Thymus (tissue), 11 donors: ENCODE measurements at regions not wholly inside any gene's neighbourhood (a gene's known extent, or its start where the extent isn't known, plus 50 kb on each side); places are given as distances from the start of the nearest gene placed in this dataset.

Experiments used
- DNase-seq, 9 donors: peaks; one replicate each; pipeline ENCODE4 v3.0.0-alpha.2; 2013; ENCODE audit warnings: low spot score in 9 of 9, low read depth in 6 of 9, missing footprints in 1 of 9
- H3K27ac ChIP-seq, 2 donors: one replicate each; pipeline ENCODE4 v1.5.1; 2013; ENCODE audit warnings: control low read depth in 1 of 2, low read depth in 1 of 2, low read length in 1 of 2, mild to moderate bottlenecking in 1 of 2, moderate library complexity in 1 of 2
- H3K27me3 ChIP-seq, 2 donors: one replicate each; pipeline ENCODE4 v1.5.1; 2013; ENCODE audit warnings: low read length in 1 of 2; ENCODE audit not compliant: control insufficient read depth in 2 of 2, insufficient read depth in 1 of 2
- H3K36me3 ChIP-seq, 2 donors: one replicate each; pipeline ENCODE4 v1.5.1; 2013; ENCODE audit warnings: low read length in 1 of 2, mild to moderate bottlenecking in 1 of 2, moderate library complexity in 1 of 2; ENCODE audit not compliant: control insufficient read depth in 2 of 2, insufficient read depth in 2 of 2
- H3K4me1 ChIP-seq, 2 donors: one replicate each; pipeline ENCODE4 v1.5.1; 2013; ENCODE audit warnings: low read length in 2 of 2; ENCODE audit not compliant: control insufficient read depth in 2 of 2, insufficient read depth in 2 of 2
- H3K4me3 ChIP-seq, 2 donors: one replicate each; pipeline ENCODE4 v1.5.1; 2013; ENCODE audit warnings: low read length in 2 of 2, control low read depth in 1 of 2, mild to moderate bottlenecking in 1 of 2
- H3K9me3 ChIP-seq, 2 donors: one replicate each; pipeline ENCODE4 v1.5.1; 2013; ENCODE audit warnings: low read length in 1 of 2, mild to moderate bottlenecking in 1 of 2; ENCODE audit not compliant: control insufficient read depth in 2 of 2, insufficient read depth in 1 of 2
- WGBS: extraction: QIAGEN DNeasy Blood & Tissue Kit; methylation state at CpG from one replicate; pipeline ENCODE4 v1.1.7; 2013; 5-methylcytosine and 5-hydroxymethylcytosine counted together
- donor health status: healthy.

GRCh38 chr10:123496996-123497660 is 169.0 kb upstream of the GPR26 start:
- Histone ChIP-seq H3K36me3 (no peaks in the 10 kb centered on the region), H3K9me3 (no peaks in the 10 kb centered on the region), H3K4me1 (no peaks in the 10 kb centered on the region), H3K4me3 (no peak overlapping the region), H3K27me3 (peaks cover 0 to 2% of the 10 kb centered on the region in 2 donors), H3K27ac (no peak overlapping the region)
- DNase-seq: no peak
- WGBS: 71% methylated on average over 10 of the region's 10 CpGs

DNA sequence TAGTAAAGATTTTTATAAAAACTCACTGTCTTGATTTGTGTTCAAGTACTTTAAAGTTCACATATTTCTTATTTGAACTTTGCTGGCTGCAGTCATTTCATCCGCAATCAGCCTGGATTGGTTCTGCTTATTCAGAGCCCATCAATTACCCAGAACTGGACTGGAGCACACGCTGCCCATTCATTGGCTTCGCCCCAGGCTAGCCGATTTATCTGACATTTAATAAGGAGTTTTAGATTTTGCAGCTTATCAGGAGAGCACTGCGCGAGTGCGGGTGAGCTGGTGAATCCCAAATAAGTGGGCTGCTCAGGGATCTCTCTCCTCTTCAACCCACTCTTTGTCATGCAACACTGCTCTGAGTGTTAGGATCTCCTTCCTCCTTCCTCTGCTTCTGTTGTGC is 166.0 kb upstream of the GPR26 start:
- Histone ChIP-seq H3K4me3 (no peak overlapping the region), H3K4me1 (no peaks in the 10 kb centered on the region), H3K9me3 (no peaks in the 10 kb centered on the region), H3K27ac (no peak overlapping the region), H3K27me3 (no peaks in the 10 kb centered on the region), H3K36me3 (no peaks in the 10 kb centered on the region)
- WGBS: 96% methylated on average over 7 of the region's 7 CpGs
- no peak for DNase-seq

DNA sequence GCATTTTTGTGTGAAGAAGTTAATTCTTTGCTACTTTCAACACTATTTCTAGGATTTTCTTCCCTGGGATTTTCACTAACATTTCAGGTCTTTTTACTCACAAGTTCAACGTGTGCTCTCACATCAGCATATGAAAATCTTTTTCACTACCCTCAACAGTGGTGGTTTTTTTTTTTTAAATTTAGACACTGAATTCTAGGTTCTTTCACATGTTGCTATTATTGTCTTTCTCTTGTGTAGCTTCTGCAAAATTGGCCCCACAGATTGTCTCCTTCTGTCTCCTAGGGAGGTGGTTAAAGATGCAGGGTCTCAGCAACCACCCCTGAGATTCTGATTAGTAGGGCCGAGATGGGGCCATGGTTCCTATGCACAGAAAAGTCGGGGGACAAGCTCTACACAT is 165.0 kb upstream of the GPR26 start:
- Histone ChIP-seq H3K27me3 (no peaks in the 10 kb centered on the region), H3K36me3 (no peaks in the 10 kb centered on the region), H3K27ac (no peak overlapping the region), H3K4me1 (no peaks in the 10 kb centered on the region), H3K9me3 (no peaks in the 10 kb centered on the region), H3K4me3 (no peak overlapping the region)
- no peak for DNase-seq
- 81% methylated on average over 3 of the region's 3 CpGs for WGBS

- Histone ChIP-seq H3K9me3 (no peaks in the 10 kb centered on the region), H3K27ac (no peak overlapping the region), H3K27me3 (no peaks in the 10 kb centered on the region), H3K4me3 (no peak overlapping the region), H3K4me1 (no peaks in the 10 kb centered on the region), H3K36me3 (no peaks in the 10 kb centered on the region)
- 83% methylated on average over 1 of the region's 1 CpG for WGBS
- no peak for DNase-seq
Observed at GRCh38 chr10:123502983-123503382, 163.2 kb upstream of the GPR26 start.

- Histone ChIP-seq H3K4me1 (no peaks in the 10 kb centered on the region), H3K27ac (no peak overlapping the region), H3K36me3 (no peaks in the 10 kb centered on the region), H3K9me3 (no peaks in the 10 kb centered on the region), H3K4me3 (no peak overlapping the region), H3K27me3 (no peaks in the 10 kb centered on the region)
- WGBS: 86% methylated on average over 2 of the region's 2 CpGs
- DNase-seq: no peak
Observed at GRCh38 chr10:123506455-123506854, 159.7 kb upstream of the GPR26 start.

- 87% methylated on average over 1 of the region's 1 CpG for WGBS
- no peaks in the 10 kb centered on the region for H3K9me3 ChIP-seq
- H3K27ac ChIP-seq: no peak overlapping the region
- H3K4me1 ChIP-seq: no peaks in the 10 kb centered on the region
- H3K27me3 ChIP-seq: no peaks in the 10 kb centered on the region
- no peak overlapping the region for H3K4me3 ChIP-seq
- no peaks in the 10 kb centered on the region for H3K36me3 ChIP-seq
- no peak for DNase-seq
Observed at GRCh38 chr10:123507298-123507697, 158.9 kb upstream of the GPR26 start.

GRCh38 chr10:123509338-123509737 is 156.8 kb upstream of the GPR26 start:
- no peaks in the 10 kb centered on the region for H3K9me3 ChIP-seq
- H3K4me3 ChIP-seq: no peak overlapping the region
- H3K4me1 ChIP-seq: no peaks in the 10 kb centered on the region
- no peaks in the 10 kb centered on the region for H3K27me3 ChIP-seq
- H3K27ac ChIP-seq: no peak overlapping the region
- 96% methylated on average over 2 of the region's 2 CpGs for WGBS
- no peak for DNase-seq
- no peaks in the 10 kb centered on the region for H3K36me3 ChIP-seq

- Histone ChIP-seq H3K4me1 (no peaks in the 10 kb centered on the region), H3K27ac (no peak overlapping the region), H3K4me3 (no peak overlapping the region), H3K27me3 (no peaks in the 10 kb centered on the region), H3K9me3 (no peaks in the 10 kb centered on the region), H3K36me3 (no peaks in the 10 kb centered on the region)
- DNase-seq: no peak
- 84% methylated on average over 16 of the region's 16 CpGs for WGBS
Observed at GRCh38 chr10:123512901-123513775, 153.0 kb upstream of the GPR26 start.

DNA sequence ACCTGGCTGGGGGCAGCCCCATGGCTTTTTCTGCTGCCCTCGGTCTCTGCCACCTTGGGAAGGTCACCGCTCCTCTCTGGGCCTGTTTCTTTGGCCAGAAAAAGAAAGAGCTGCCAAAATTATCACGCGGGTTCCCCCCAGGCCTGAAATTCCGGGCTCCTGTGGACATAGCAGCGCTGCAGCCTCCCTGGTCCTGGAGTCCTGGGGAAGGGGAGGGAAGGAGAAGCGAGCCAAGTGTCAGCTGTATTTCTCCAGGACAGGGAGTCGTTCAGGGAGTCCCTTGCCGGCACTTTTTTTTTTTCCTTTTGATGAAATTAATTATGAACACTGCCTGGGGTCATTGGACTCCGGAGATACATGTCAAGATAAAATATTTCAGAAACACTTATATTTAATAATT is 152.3 kb upstream of the GPR26 start:
- H3K4me1 ChIP-seq: no peaks in the 10 kb centered on the region
- H3K9me3 ChIP-seq: no peaks in the 10 kb centered on the region
- H3K36me3 ChIP-seq: no peaks in the 10 kb centered on the region
- H3K4me3 ChIP-seq: no peak overlapping the region
- no peak overlapping the region for H3K27ac ChIP-seq
- no peaks in the 10 kb centered on the region for H3K27me3 ChIP-seq
- no peak for DNase-seq
- 62% methylated on average over 10 of the region's 10 CpGs for WGBS
